ENCODE measurements at regions not wholly inside any gene's neighbourhood (a gene's known extent, or its start where the extent isn't known, plus 50 kb on each side); places are given as distances from the start of the nearest gene placed in this dataset.

DNA sequence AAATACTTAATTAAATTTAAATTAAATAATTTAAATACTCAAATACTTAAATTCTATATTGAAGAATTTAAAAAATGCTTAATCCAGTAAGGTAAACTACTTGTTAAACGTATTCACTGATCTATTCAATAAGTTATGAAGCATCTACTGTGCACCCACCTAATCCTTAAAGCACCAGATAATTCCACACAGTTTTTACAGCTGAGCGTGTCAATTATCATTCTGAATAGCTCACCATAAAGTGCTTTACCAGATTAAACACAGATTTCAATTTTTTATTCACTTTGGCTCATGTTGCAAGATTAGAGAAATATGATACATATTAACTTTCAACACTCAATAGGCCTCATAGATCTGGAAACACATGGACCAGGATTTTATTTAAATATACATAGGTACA lies 79.2 kb upstream of the DDIT4L start:
- no peak overlapping the region for H3K4me3 Mint-ChIP-seq
- Histone ChIP-seq H3K4me1 (ENCODE audit: control insufficient read depth in 2 of 2, insufficient read depth in 2 of 2, low read length in 2 of 2) (no peaks in the 10 kb centered on the region), H3K79me2 (ENCODE audit: control insufficient read depth, insufficient read depth, low read length) (no peaks in the 10 kb centered on the region), H2AFZ (ENCODE audit: insufficient read depth, low read depth, low read length, poor library complexity, severe bottlenecking) (no peak overlapping the region), H3K9me3 (ENCODE audit: control extremely low read depth in 1 of 3, control insufficient read depth in 2 of 3, insufficient read depth in 1 of 3, low read length in 2 of 3) (no peaks in the 10 kb centered on the region), H3K4me3 (ENCODE audit: control extremely low read depth in 1 of 5, extremely low read depth in 1 of 5, insufficient read depth in 1 of 5, low read depth in 2 of 5, low read length in 4 of 5) (no peak overlapping the region), H3K27ac (ENCODE audit: low read length in 2 of 2) (no peak overlapping the region), H4K20me1 (ENCODE audit: control insufficient read depth, insufficient read depth, low read length, poor library complexity, severe bottlenecking) (no peaks in the 10 kb centered on the region), H3K27me3 (replicated peaks in 1 of 4; ENCODE audit: control extremely low read depth in 1 of 4, control insufficient read depth in 3 of 4, insufficient read depth in 4 of 4, low read length in 3 of 4) (peaks cover 0 to 2% (median 0%) of the 10 kb centered on the region in 4 experiments), H3K9ac (ENCODE audit: low read length) (no peak overlapping the region), H3K4me2 (replicated peaks; ENCODE audit: low read depth, low read length, poor library complexity, severe bottlenecking) (no peak overlapping the region), H3K36me3 (replicated peaks in 1 of 2; ENCODE audit: control extremely low read depth in 1 of 2, control insufficient read depth in 1 of 2, extremely low read depth in 1 of 2, insufficient read depth in 2 of 2, low read length in 1 of 2) (no peaks in the 10 kb centered on the region)
- ChIA-PET CTCF (no interaction called here), POLR2A (no interaction called here)
- H3K27me3 Mint-ChIP-seq, result peaks cover 11% of the 10 kb centered on the region
- TF ChIP-seq EZH2 (IDR thresholded peaks at IDR 0.05; ENCODE audit: borderline replicate concordance, insufficient read depth, low read depth, low read length, poor library complexity, severe bottlenecking), result no peak
- TF ChIP-seq, protein P1, sequence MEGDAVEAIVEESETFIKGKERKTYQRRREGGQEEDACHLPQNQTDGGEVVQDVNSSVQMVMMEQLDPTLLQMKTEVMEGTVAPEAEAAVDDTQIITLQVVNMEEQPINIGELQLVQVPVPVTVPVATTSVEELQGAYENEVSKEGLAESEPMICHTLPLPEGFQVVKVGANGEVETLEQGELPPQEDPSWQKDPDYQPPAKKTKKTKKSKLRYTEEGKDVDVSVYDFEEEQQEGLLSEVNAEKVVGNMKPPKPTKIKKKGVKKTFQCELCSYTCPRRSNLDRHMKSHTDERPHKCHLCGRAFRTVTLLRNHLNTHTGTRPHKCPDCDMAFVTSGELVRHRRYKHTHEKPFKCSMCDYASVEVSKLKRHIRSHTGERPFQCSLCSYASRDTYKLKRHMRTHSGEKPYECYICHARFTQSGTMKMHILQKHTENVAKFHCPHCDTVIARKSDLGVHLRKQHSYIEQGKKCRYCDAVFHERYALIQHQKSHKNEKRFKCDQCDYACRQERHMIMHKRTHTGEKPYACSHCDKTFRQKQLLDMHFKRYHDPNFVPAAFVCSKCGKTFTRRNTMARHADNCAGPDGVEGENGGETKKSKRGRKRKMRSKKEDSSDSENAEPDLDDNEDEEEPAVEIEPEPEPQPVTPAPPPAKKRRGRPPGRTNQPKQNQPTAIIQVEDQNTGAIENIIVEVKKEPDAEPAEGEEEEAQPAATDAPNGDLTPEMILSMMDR (IDR thresholded peaks at IDR 0.05), result no peak
- H3K9me3 Mint-ChIP-seq (ENCODE audit: insufficient read depth), result peaks cover 4% of the 10 kb centered on the region
- H3K4me1 Mint-ChIP-seq, result no peaks in the 10 kb centered on the region
- no peak overlapping the region for H3K27ac Mint-ChIP-seq
- ATAC-seq (ENCODE audit: low read depth), result no peak
- no peak for DNase-seq
- WGBS (ENCODE audit: insufficient coverage), result no CpG with 5 or more reads among the region's 2 CpGs
- intact Hi-C loops (cut with micrococcal nuclease), result no loop called here

DNA sequence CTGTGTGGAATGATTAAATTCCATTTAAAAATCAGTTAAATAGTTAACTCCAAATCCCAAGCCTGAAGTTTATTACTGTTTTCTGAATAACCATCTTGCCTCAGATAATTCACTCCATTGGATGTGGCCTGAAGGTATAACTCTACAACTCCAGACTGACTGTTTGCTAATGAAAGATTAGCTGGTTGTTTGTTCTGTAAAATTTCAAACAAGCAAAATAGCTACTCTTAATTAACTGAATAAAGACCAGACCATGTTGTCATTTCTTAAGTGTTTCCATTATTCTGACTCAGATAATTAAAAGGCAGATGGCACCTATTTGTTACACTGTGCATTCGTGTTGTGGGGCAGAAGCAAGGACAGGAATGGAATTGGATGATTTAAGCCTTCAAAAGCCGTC lies 78.5 kb upstream of the DDIT4L start:
- Histone ChIP-seq H3K9me3 (ENCODE audit: control extremely low read depth in 1 of 3, control insufficient read depth in 2 of 3, insufficient read depth in 1 of 3, low read length in 2 of 3) (no peaks in the 10 kb centered on the region), H2AFZ (ENCODE audit: insufficient read depth, low read depth, low read length, poor library complexity, severe bottlenecking) (no peak overlapping the region), H3K27me3 (replicated peaks in 1 of 4; ENCODE audit: control extremely low read depth in 1 of 4, control insufficient read depth in 3 of 4, insufficient read depth in 4 of 4, low read length in 3 of 4) (peaks cover 0 to 2% (median 0%) of the 10 kb centered on the region in 4 experiments), H3K9ac (ENCODE audit: low read length) (no peak overlapping the region), H3K4me1 (ENCODE audit: control insufficient read depth in 2 of 2, insufficient read depth in 2 of 2, low read length in 2 of 2) (no peaks in the 10 kb centered on the region), H3K4me3 (ENCODE audit: control extremely low read depth in 1 of 5, extremely low read depth in 1 of 5, insufficient read depth in 1 of 5, low read depth in 2 of 5, low read length in 4 of 5) (no peak overlapping the region), H3K4me2 (replicated peaks; ENCODE audit: low read depth, low read length, poor library complexity, severe bottlenecking) (no peak overlapping the region), H3K79me2 (ENCODE audit: control insufficient read depth, insufficient read depth, low read length) (no peaks in the 10 kb centered on the region), H3K36me3 (replicated peaks in 1 of 2; ENCODE audit: control extremely low read depth in 1 of 2, control insufficient read depth in 1 of 2, extremely low read depth in 1 of 2, insufficient read depth in 2 of 2, low read length in 1 of 2) (no peaks in the 10 kb centered on the region), H4K20me1 (ENCODE audit: control insufficient read depth, insufficient read depth, low read length, poor library complexity, severe bottlenecking) (no peaks in the 10 kb centered on the region), H3K27ac (ENCODE audit: low read length in 2 of 2) (no peak overlapping the region)
- H3K4me1 Mint-ChIP-seq, result no peaks in the 10 kb centered on the region
- intact Hi-C loops (cut with micrococcal nuclease), result no loop called here
- ChIA-PET CTCF (interaction anchor here (1.2 kb wide), 1 partner anchor 103 kb away, joined by 3 read pairs; no protein-coding TSS in a partner anchor), POLR2A (no interaction called here)
- peaks cover 4% of the 10 kb centered on the region for H3K9me3 Mint-ChIP-seq (ENCODE audit: insufficient read depth)
- TF ChIP-seq, protein P1 (IDR thresholded peaks at IDR 0.05), result no peak
- no peak for TF ChIP-seq EZH2 (IDR thresholded peaks at IDR 0.05; ENCODE audit: borderline replicate concordance, insufficient read depth, low read depth, low read length, poor library complexity, severe bottlenecking)
- WGBS (ENCODE audit: insufficient coverage), result 80% methylated on average over 1 of the region's 2 CpGs
- no peak overlapping the region for H3K27ac Mint-ChIP-seq
- ATAC-seq (ENCODE audit: low read depth), result no peak
- H3K27me3 Mint-ChIP-seq, result peaks cover 11% of the 10 kb centered on the region
- DNase-seq, result no peak
- no peak overlapping the region for H3K4me3 Mint-ChIP-seq
